Renal pelvis (tissue), 1 donor: ENCODE measurements at regions not wholly inside any gene's neighbourhood (a gene's known extent, or its start where the extent isn't known, plus 50 kb on each side); places are given as distances from the start of the nearest gene placed in this dataset.
"Not testable (repeated sequence)": the region's sequence is repeated elsewhere in the genome, so short reads cannot be mapped to it uniquely, and the experiment has no call there.

ENCODE experiments used
- DNase-seq: peaks from one replicate; pipeline ENCODE4 v3.0.0-alpha.2; 2013

- DNase-seq, result no peak
These were observed 109.2 kb downstream of the OSTF1 start for GRCh38 chr9:75197561-75197960.

GRCh38 chr9:75198436-75198835 lies 110.1 kb downstream of the OSTF1 start:
- no peak for DNase-seq

- peak; percentile 38 for DNase-seq
These were observed 112.7 kb downstream of the OSTF1 start for GRCh38 chr9:75200892-75201470.

GRCh38 chr9:75201480-75202209 lies 113.3 kb downstream of the OSTF1 start:
- no peak for DNase-seq

GRCh38 chr9:75207997-75208396 lies 119.7 kb downstream of the OSTF1 start:
- not testable (repeated sequence) for DNase-seq

GRCh38 chr9:75210215-75210614 lies 121.9 kb downstream of the OSTF1 start:
- no peak for DNase-seq

- no peak for DNase-seq
These were observed 125.5 kb downstream of the OSTF1 start for GRCh38 chr9:75213765-75214164.

GRCh38 chr9:75226403-75227139 lies 138.3 kb downstream of the OSTF1 start:
- no peak for DNase-seq

GRCh38 chr9:75228893-75229292 lies 140.6 kb downstream of the OSTF1 start:
- no peak for DNase-seq

GRCh38 chr9:75229605-75230332 lies 141.5 kb downstream of the OSTF1 start:
- no peak for DNase-seq

- no peak for DNase-seq
These were observed 142.2 kb downstream of the OSTF1 start for GRCh38 chr9:75230469-75230868.

- no peak for DNase-seq
These were observed 142.9 kb downstream of the OSTF1 start for GRCh38 chr9:75231167-75231566.

- DNase-seq, result no peak
These were observed 144.7 kb downstream of the OSTF1 start for GRCh38 chr9:75233011-75233410.

- no peak for DNase-seq
These were observed 147.3 kb downstream of the OSTF1 start for GRCh38 chr9:75235632-75236031.

- peak; percentile 38 for DNase-seq
These were observed 150.1 kb downstream of the OSTF1 start for GRCh38 chr9:75238311-75238976.

GRCh38 chr9:75239176-75239575 lies 150.9 kb downstream of the OSTF1 start:
- no peak for DNase-seq

GRCh38 chr9:75242426-75242825 lies 154.1 kb downstream of the OSTF1 start:
- no peak for DNase-seq

- DNase-seq, result no peak
These were observed 158.6 kb downstream of the OSTF1 start for GRCh38 chr9:75246949-75247348.

- peak; percentile 39 for DNase-seq
These were observed 177.2 kb downstream of the OSTF1 start for GRCh38 chr9:75265525-75265972.

- DNase-seq, result no peak
These were observed 180.9 kb downstream of the OSTF1 start for GRCh38 chr9:75269197-75269596.

GRCh38 chr9:75273055-75273454 lies 184.7 kb downstream of the OSTF1 start:
- not testable (repeated sequence) for DNase-seq

GRCh38 chr9:75274781-75275180 lies 186.5 kb downstream of the OSTF1 start:
- no peak for DNase-seq
